H1 (cell line): ENCODE measurements at regions not wholly inside any gene's neighbourhood (a gene's known extent, or its start where the extent isn't known, plus 50 kb on each side); places are given as distances from the start of the nearest gene placed in this dataset.

ENCODE experiments used
- CTCF ChIA-PET: fragments of 300-600 bp; sonication (Branson Sonifier 250); formaldehyde crosslinking; loops from one replicate; lab custom pipeline; 2021; ENCODE audit not compliant: partially characterized antibody; lab: Charles Lee
- POLR2A ChIA-PET: fragments of 300-600 bp; sonication (Branson Sonifier 250); formaldehyde crosslinking; loops from one replicate; lab custom pipeline; 2021; ENCODE audit warnings: inconsistent platforms; ENCODE audit not compliant: partially characterized antibody; lab: Charles Lee
- DNase-seq, 2 experiments: peaks; one replicate each; pipeline versions ENCODE4 v3.0.0 to v3.0.0-alpha.2; 2010 to 2022; ENCODE audit warnings: low spot score in 2 of 2, low read depth in 1 of 2, mixed read lengths in 1 of 2
- FAIRE-seq: peaks from 2 replicates; lab custom pipeline; 2011; peaks lifted over from hg19 to GRCh38; lab: Jason Lieb, UNC
- H2AFZ ChIP-seq: 2 replicates; pipeline ENCODE4 v1.8.1; 2012; ENCODE audit warnings: low read length, inconsistent platforms
- H2AK5ac ChIP-seq: 2 replicates; pipeline ENCODE4 v1.6.1; 2013; ENCODE audit warnings: low read depth, low read length
- H2BK120ac ChIP-seq: replicated peaks from 2 replicates; pipeline ENCODE3; 2013; ENCODE audit warnings: low read depth, low read length, inconsistent platforms
- H2BK12ac ChIP-seq: 2 replicates; pipeline ENCODE4 v1.6.1; 2013; ENCODE audit warnings: low read depth, low read length
- H2BK15ac ChIP-seq: 2 replicates; pipeline ENCODE4 v1.6.1; 2013; ENCODE audit warnings: low read length
- H2BK20ac ChIP-seq: 2 replicates; pipeline ENCODE4 v1.6.1; 2013; ENCODE audit warnings: low read length
- H2BK5ac ChIP-seq: 2 replicates; pipeline ENCODE4 v1.6.1; 2013; ENCODE audit warnings: low read depth, low read length
- H3K14ac ChIP-seq: 2 replicates; pipeline ENCODE4 v1.6.1; 2013; ENCODE audit warnings: inconsistent platforms; ENCODE audit not compliant: insufficient read length
- H3K18ac ChIP-seq: 2 replicates; pipeline ENCODE4 v1.6.1; 2013; ENCODE audit warnings: low read length; ENCODE audit errors: extremely low read depth
- H3K23ac ChIP-seq: 2 replicates; pipeline ENCODE4 v1.6.1; 2013; ENCODE audit warnings: inconsistent platforms; ENCODE audit not compliant: insufficient read length
- H3K23me2 ChIP-seq: 2 replicates; pipeline ENCODE4 v1.6.1; 2013; ENCODE audit warnings: low read depth, low read length
- H3K27ac ChIP-seq: 2 replicates; pipeline ENCODE4 v1.6.1; 2011; ENCODE audit warnings: low read depth, low read length, inconsistent platforms
- H3K27me3 ChIP-seq, 4 experiments: replicated peaks in 1 of 4; 1 replicate in 1 of 4; 2 replicates in 3 of 4; pipeline versions ENCODE4 v1.6.1 to v1.8.1; 2011 to 2013; ENCODE audit warnings: low read length in 3 of 4, mild to moderate bottlenecking in 3 of 4, inconsistent platforms in 2 of 4, mixed read lengths in 2 of 4, moderate library complexity in 1 of 4; ENCODE audit not compliant: control insufficient read depth in 3 of 4, insufficient read depth in 3 of 4; ENCODE audit errors: extremely low read depth in 1 of 4
- H3K36me3 ChIP-seq, 4 experiments: 2 replicates each; pipeline versions ENCODE4 v1.6.1 to v1.8.1; 2011 to 2013; ENCODE audit warnings: mild to moderate bottlenecking in 4 of 4, low read length in 3 of 4, moderate library complexity in 2 of 4, control low read depth in 1 of 4, inconsistent platforms in 1 of 4; ENCODE audit not compliant: insufficient read depth in 4 of 4, control insufficient read depth in 2 of 4
- H3K4ac ChIP-seq: replicated peaks from 2 replicates; pipeline ENCODE3; 2013; ENCODE audit warnings: low read length, low read depth, mixed read lengths, inconsistent platforms; ENCODE audit not compliant: insufficient read length
- H3K4me1 ChIP-seq, 4 experiments: replicated peaks in 1 of 4; 1 replicate in 1 of 4; 2 replicates in 3 of 4; pipeline versions ENCODE4 v1.6.1 to v1.8.1; 2011 to 2013; ENCODE audit warnings: low read length in 3 of 4, inconsistent platforms in 2 of 4, mixed read lengths in 1 of 4; ENCODE audit not compliant: insufficient read depth in 4 of 4, control insufficient read depth in 3 of 4
- H3K4me2 ChIP-seq, 2 experiments: 2 replicates each; pipeline versions ENCODE4 v1.6.1 to v1.8.1; 2011 to 2013; ENCODE audit warnings: low read depth in 2 of 2, low read length in 2 of 2, control low read depth in 1 of 2, inconsistent platforms in 1 of 2, mild to moderate bottlenecking in 1 of 2; ENCODE audit not compliant: insufficient read depth in 1 of 2
- H3K4me3 ChIP-seq, 4 experiments: fragments of 200-600, 300-600 bp in 1 of 4; sonication (generic), shearing (Covaris generic), sonication (Bioruptor Twin) in 1 of 4; 2 replicates each; pipeline versions ENCODE4 v1.5.1 to v1.8.1; 2011 to 2016; ENCODE audit warnings: low read length in 4 of 4, low read depth in 3 of 4, control low read depth in 2 of 4, inconsistent platforms in 2 of 4, mild to moderate bottlenecking in 2 of 4, mixed read lengths in 1 of 4, moderate library complexity in 1 of 4; ENCODE audit not compliant: insufficient read depth in 2 of 4; ENCODE audit errors: extremely low read depth in 1 of 4
- H3K56ac ChIP-seq: replicated peaks from 2 replicates; pipeline ENCODE3; 2013; ENCODE audit warnings: low read depth, mild to moderate bottlenecking, mixed read lengths, low read length, inconsistent platforms; ENCODE audit not compliant: insufficient read length
- H3K79me1 ChIP-seq: 2 replicates; pipeline ENCODE4 v1.6.1; 2013; ENCODE audit warnings: low read depth, low read length, control low read depth
- H3K79me2 ChIP-seq, 2 experiments: 2 replicates each; pipeline versions ENCODE4 v1.6.1 to v1.8.1; 2012 to 2013; ENCODE audit warnings: low read length in 2 of 2, mild to moderate bottlenecking in 2 of 2, inconsistent platforms in 1 of 2; ENCODE audit not compliant: insufficient read depth in 2 of 2, control insufficient read depth in 1 of 2
- H3K9ac ChIP-seq, 4 experiments: replicated peaks in 1 of 4; 1 replicate in 1 of 4; 2 replicates in 3 of 4; pipeline versions ENCODE4 v1.6.1 to v1.8.1; 2011 to 2013; ENCODE audit warnings: low read depth in 3 of 4, low read length in 3 of 4, control low read depth in 2 of 4, mild to moderate bottlenecking in 2 of 4, moderate library complexity in 2 of 4, inconsistent platforms in 1 of 4; ENCODE audit errors: extremely low read depth in 1 of 4
- H3K9me3 ChIP-seq, 2 experiments: 2 replicates each; pipeline versions ENCODE4 v1.6.1 to v1.8.1; 2012 to 2013; ENCODE audit warnings: mild to moderate bottlenecking in 2 of 2, moderate library complexity in 2 of 2, control low read depth in 1 of 2, inconsistent platforms in 1 of 2, low read depth in 1 of 2, low read length in 1 of 2, mixed read lengths in 1 of 2; ENCODE audit not compliant: insufficient read depth in 2 of 2
- H4K20me1 ChIP-seq, 2 experiments: replicated peaks in 1 of 2; 2 replicates each; pipeline versions ENCODE3 to v1.8.1; 2011 to 2013; ENCODE audit warnings: inconsistent platforms in 2 of 2, low read length in 2 of 2, mild to moderate bottlenecking in 1 of 2; ENCODE audit not compliant: insufficient read depth in 2 of 2, control insufficient read depth in 1 of 2
- H4K5ac ChIP-seq: 2 replicates; pipeline ENCODE4 v1.6.1; 2013; ENCODE audit warnings: low read length, low read depth, mixed read lengths, inconsistent platforms; ENCODE audit not compliant: insufficient read length
- H4K8ac ChIP-seq: 2 replicates; pipeline ENCODE4 v1.8.0; 2013; ENCODE audit warnings: mild to moderate bottlenecking, moderate library complexity, low read length, inconsistent platforms; ENCODE audit not compliant: insufficient read depth; ENCODE audit errors: extremely low read depth
- H4K91ac ChIP-seq: replicated peaks from 2 replicates; pipeline ENCODE3; 2013; ENCODE audit warnings: low read length, mixed read lengths, inconsistent platforms; ENCODE audit not compliant: insufficient read length
- RAD21 ChIP-seq, 2 experiments: IDR thresholded peaks in 1 of 2; conservative IDR thresholded peaks in 1 of 2; 2 replicates each; pipeline ENCODE4 v1.6.1; 2011; ENCODE audit warnings: low read depth in 2 of 2, low read length in 2 of 2, improper control_type of control experiment in 1 of 2, inconsistent platforms in 1 of 2, mild to moderate bottlenecking in 1 of 2, moderate library complexity in 1 of 2
- TF ChIP-seq, protein P1 (sequence below): IDR thresholded peaks from 2 replicates; pipeline ENCODE4 v1.6.1; 2012; ENCODE audit warnings: low read length, inconsistent platforms
- TF ChIP-seq, protein P2 (sequence below), 3 experiments: IDR thresholded peaks; 1 replicate in 2 of 3; 2 replicates in 1 of 3; pipeline versions ENCODE4 v1.5.1 to v1.6.1; 2011; ENCODE audit warnings: low read length in 3 of 3, mild to moderate bottlenecking in 3 of 3, inconsistent platforms in 2 of 3, low read depth in 1 of 3, moderate library complexity in 1 of 3; ENCODE audit not compliant: insufficient read depth in 1 of 3; ENCODE audit errors: control extremely low read depth in 1 of 3

DNA sequence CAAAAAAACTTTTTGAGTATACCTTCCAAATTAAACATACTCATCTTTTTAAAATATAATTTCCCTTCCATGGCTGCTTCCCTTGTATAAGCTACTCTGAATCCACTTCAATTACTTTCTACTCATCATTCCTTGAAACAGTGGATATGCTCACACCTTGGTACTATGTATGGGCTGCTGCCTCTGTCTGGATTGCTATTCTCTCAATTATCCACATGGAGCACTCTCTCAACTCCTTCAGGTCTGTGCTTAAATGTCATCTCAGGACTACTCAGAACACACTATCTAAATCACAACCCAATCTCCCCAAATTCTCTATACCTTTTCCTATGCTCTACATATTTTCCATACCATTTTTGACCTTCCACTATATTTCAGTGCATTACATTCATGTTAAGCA is 898.9 kb upstream of the EPHA5 start:
- H3K4ac ChIP-seq = no peak overlapping the region
- H3K23ac ChIP-seq = no peak overlapping the region
- H2BK15ac ChIP-seq = no peak overlapping the region
- H3K79me1 ChIP-seq = no peaks in the 10 kb centered on the region
- H3K23me2 ChIP-seq = no peaks in the 10 kb centered on the region
- H3K4me1 ChIP-seq = no peaks in the 10 kb centered on the region
- H3K36me3 ChIP-seq = no peaks in the 10 kb centered on the region
- no peaks in the 10 kb centered on the region for H3K9me3 ChIP-seq
- CTCF ChIA-PET = interaction anchor here (0.6 to 2.2 kb wide), 4 partner anchors 13 to 169 kb away, joined by 3 to 9 read pairs (median 4); no protein-coding TSS in a partner anchor
- DNase-seq (no peak), FAIRE-seq (peak; percentile 45)
- no peak overlapping the region for H3K9ac ChIP-seq
- no peak overlapping the region for H3K4me2 ChIP-seq
- H3K4me3 ChIP-seq = no peak overlapping the region
- no peak overlapping the region for H3K56ac ChIP-seq
- H4K20me1 ChIP-seq = no peaks in the 10 kb centered on the region
- no peak overlapping the region for H4K5ac ChIP-seq
- no peak overlapping the region for H2AK5ac ChIP-seq
- no peak overlapping the region for H3K14ac ChIP-seq
- H2BK5ac ChIP-seq = no peak overlapping the region
- H2BK20ac ChIP-seq = no peak overlapping the region
- H3K18ac ChIP-seq = no peak overlapping the region
- H4K91ac ChIP-seq = no peak overlapping the region
- POLR2A ChIA-PET = no interaction called here
- no peak overlapping the region for H4K8ac ChIP-seq
- no peaks in the 10 kb centered on the region for H3K79me2 ChIP-seq
- H3K27ac ChIP-seq = no peak overlapping the region
- TF ChIP-seq, protein P1, sequence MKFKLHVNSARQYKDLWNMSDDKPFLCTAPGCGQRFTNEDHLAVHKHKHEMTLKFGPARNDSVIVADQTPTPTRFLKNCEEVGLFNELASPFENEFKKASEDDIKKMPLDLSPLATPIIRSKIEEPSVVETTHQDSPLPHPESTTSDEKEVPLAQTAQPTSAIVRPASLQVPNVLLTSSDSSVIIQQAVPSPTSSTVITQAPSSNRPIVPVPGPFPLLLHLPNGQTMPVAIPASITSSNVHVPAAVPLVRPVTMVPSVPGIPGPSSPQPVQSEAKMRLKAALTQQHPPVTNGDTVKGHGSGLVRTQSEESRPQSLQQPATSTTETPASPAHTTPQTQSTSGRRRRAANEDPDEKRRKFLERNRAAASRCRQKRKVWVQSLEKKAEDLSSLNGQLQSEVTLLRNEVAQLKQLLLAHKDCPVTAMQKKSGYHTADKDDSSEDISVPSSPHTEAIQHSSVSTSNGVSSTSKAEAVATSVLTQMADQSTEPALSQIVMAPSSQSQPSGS = no peak
- TF ChIP-seq, protein P2, sequence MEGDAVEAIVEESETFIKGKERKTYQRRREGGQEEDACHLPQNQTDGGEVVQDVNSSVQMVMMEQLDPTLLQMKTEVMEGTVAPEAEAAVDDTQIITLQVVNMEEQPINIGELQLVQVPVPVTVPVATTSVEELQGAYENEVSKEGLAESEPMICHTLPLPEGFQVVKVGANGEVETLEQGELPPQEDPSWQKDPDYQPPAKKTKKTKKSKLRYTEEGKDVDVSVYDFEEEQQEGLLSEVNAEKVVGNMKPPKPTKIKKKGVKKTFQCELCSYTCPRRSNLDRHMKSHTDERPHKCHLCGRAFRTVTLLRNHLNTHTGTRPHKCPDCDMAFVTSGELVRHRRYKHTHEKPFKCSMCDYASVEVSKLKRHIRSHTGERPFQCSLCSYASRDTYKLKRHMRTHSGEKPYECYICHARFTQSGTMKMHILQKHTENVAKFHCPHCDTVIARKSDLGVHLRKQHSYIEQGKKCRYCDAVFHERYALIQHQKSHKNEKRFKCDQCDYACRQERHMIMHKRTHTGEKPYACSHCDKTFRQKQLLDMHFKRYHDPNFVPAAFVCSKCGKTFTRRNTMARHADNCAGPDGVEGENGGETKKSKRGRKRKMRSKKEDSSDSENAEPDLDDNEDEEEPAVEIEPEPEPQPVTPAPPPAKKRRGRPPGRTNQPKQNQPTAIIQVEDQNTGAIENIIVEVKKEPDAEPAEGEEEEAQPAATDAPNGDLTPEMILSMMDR (IDR thresholded peaks at IDR 0.05; ENCODE audit: control extremely low read depth in 1 of 3, insufficient read depth in 1 of 3, low read depth in 1 of 3, low read length in 3 of 3) = peak in 1 of 3 experiments; percentile 31; a peak in 1 of 4 replicates
- peak in 1 of 2 experiments; percentile 28; a peak in 3 of 4 replicates for TF ChIP-seq RAD21 (IDR thresholded peaks at IDR 0.05 in 1 of 2, conservative IDR thresholded peaks at IDR 0.05 in 1 of 2; ENCODE audit: low read depth in 2 of 2, low read length in 2 of 2)
- no peak overlapping the region for H2AFZ ChIP-seq
- no peak overlapping the region for H2BK120ac ChIP-seq
- H3K27me3 ChIP-seq = no peaks in the 10 kb centered on the region
- no peak overlapping the region for H2BK12ac ChIP-seq
